GM12878 (cell line): ENCODE measurements at regions not wholly inside any gene's neighbourhood (a gene's known extent, or its start where the extent isn't known, plus 50 kb on each side); places are given as distances from the start of the nearest gene placed in this dataset.

ENCODE experiments used
- BRCA1 ChIP-seq: IDR thresholded peaks from 2 replicates; pipeline ENCODE4 v1.6.1; 2011; ENCODE audit warnings: low read depth, low read length, improper control_type of control experiment
- EZH2 ChIP-seq: IDR thresholded peaks from 2 replicates; pipeline ENCODE4 v1.6.1; 2012; ENCODE audit warnings: low read depth, mild to moderate bottlenecking, control low read depth, inconsistent platforms, low read length, borderline replicate concordance; ENCODE audit not compliant: control insufficient read depth
- MEF2A ChIP-seq: IDR thresholded peaks from 2 replicates; pipeline ENCODE4 v1.6.1; 2011; ENCODE audit warnings: low read depth, mild to moderate bottlenecking, low read length, moderate library complexity; ENCODE audit not compliant: insufficient read depth
- NR2F1 ChIP-seq: fragments of 450-650 bp; conservative IDR thresholded peaks from 2 replicates; pipeline ENCODE4 v1.6.1; 2017; ENCODE audit warnings: mild to moderate bottlenecking
- SIN3A ChIP-seq: IDR thresholded peaks from 2 replicates; pipeline ENCODE4 v1.6.1; 2012; ENCODE audit warnings: low read depth, low read length, improper control_type of control experiment
- YY1 ChIP-seq: IDR thresholded peaks from 2 replicates; pipeline ENCODE4 v1.6.1; 2011; ENCODE audit warnings: low read depth, mild to moderate bottlenecking, low read length
- ZNF207 ChIP-seq: fragments of 450-650 bp; IDR thresholded peaks from 2 replicates; pipeline ENCODE4 v1.6.1; 2014; ENCODE audit warnings: antibody characterized with exemption, mild to moderate bottlenecking, borderline replicate concordance
- TF ChIP-seq, protein P1 (sequence below): IDR thresholded peaks from 2 replicates; pipeline ENCODE4 v1.6.1; 2012; ENCODE audit warnings: mild to moderate bottlenecking, low read depth, low read length
- TF ChIP-seq, protein P2 (sequence below), 3 experiments: IDR thresholded peaks in 2 of 3; conservative IDR thresholded peaks in 1 of 3; 2 replicates each; pipeline ENCODE4 v1.5.1; 2011; ENCODE audit warnings: low read depth in 3 of 3, low read length in 3 of 3, mild to moderate bottlenecking in 3 of 3, control low read depth in 2 of 3, moderate library complexity in 2 of 3, inconsistent platforms in 1 of 3, mixed read lengths in 1 of 3; ENCODE audit not compliant: control insufficient read depth in 2 of 3, insufficient read depth in 1 of 3; ENCODE audit errors: extremely low read depth in 1 of 3

DNA sequence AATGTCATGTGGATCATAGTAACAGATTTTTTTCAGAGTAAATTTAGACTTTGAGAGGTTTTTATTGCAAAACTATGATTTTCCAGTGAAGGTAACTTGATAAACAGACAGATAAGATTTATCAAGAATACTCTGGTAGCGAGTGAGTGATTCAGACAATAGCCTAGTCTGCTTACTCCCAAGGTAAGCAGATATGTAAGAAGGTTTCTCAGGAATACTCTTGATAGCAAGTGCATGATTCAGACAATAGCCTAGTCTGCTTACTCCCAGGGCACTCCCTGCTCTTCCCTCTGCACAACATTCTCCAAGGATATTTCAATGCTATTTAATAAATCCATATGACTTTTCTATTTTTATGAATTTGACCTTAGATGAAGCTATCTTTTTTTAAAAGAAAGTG, 1881.5 kb downstream of the EFNA5 start:
- no peak for TF ChIP-seq EZH2
- TF ChIP-seq, protein P1, sequence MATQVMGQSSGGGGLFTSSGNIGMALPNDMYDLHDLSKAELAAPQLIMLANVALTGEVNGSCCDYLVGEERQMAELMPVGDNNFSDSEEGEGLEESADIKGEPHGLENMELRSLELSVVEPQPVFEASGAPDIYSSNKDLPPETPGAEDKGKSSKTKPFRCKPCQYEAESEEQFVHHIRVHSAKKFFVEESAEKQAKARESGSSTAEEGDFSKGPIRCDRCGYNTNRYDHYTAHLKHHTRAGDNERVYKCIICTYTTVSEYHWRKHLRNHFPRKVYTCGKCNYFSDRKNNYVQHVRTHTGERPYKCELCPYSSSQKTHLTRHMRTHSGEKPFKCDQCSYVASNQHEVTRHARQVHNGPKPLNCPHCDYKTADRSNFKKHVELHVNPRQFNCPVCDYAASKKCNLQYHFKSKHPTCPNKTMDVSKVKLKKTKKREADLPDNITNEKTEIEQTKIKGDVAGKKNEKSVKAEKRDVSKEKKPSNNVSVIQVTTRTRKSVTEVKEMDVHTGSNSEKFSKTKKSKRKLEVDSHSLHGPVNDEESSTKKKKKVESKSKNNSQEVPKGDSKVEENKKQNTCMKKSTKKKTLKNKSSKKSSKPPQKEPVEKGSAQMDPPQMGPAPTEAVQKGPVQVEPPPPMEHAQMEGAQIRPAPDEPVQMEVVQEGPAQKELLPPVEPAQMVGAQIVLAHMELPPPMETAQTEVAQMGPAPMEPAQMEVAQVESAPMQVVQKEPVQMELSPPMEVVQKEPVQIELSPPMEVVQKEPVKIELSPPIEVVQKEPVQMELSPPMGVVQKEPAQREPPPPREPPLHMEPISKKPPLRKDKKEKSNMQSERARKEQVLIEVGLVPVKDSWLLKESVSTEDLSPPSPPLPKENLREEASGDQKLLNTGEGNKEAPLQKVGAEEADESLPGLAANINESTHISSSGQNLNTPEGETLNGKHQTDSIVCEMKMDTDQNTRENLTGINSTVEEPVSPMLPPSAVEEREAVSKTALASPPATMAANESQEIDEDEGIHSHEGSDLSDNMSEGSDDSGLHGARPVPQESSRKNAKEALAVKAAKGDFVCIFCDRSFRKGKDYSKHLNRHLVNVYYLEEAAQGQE: no peak
- TF ChIP-seq YY1: no peak
- TF ChIP-seq, protein P2, sequence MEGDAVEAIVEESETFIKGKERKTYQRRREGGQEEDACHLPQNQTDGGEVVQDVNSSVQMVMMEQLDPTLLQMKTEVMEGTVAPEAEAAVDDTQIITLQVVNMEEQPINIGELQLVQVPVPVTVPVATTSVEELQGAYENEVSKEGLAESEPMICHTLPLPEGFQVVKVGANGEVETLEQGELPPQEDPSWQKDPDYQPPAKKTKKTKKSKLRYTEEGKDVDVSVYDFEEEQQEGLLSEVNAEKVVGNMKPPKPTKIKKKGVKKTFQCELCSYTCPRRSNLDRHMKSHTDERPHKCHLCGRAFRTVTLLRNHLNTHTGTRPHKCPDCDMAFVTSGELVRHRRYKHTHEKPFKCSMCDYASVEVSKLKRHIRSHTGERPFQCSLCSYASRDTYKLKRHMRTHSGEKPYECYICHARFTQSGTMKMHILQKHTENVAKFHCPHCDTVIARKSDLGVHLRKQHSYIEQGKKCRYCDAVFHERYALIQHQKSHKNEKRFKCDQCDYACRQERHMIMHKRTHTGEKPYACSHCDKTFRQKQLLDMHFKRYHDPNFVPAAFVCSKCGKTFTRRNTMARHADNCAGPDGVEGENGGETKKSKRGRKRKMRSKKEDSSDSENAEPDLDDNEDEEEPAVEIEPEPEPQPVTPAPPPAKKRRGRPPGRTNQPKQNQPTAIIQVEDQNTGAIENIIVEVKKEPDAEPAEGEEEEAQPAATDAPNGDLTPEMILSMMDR (IDR thresholded peaks at IDR 0.05 in 2 of 3, conservative IDR thresholded peaks at IDR 0.05 in 1 of 3; ENCODE audit: control insufficient read depth in 2 of 3, extremely low read depth in 1 of 3, insufficient read depth in 1 of 3, low read depth in 3 of 3, low read length in 3 of 3): no peak
- no peak for TF ChIP-seq BRCA1
- TF ChIP-seq SIN3A: no peak
- TF ChIP-seq ZNF207: no peak
- TF ChIP-seq MEF2A: no peak
- no peak for TF ChIP-seq NR2F1
